Activated CD4-positive, alpha-beta T cell treated with anti-CD3 and anti-CD28 coated beads, Interleukin-2, Interleukin-4, amounts not matched to agents 100 ng/mL and 50 ng/mL, durations not matched to agents 16 hours and 8 hours (primary cell): ENCODE measurements at regions not wholly inside any gene's neighbourhood (a gene's known extent, or its start where the extent isn't known, plus 50 kb on each side); places are given as distances from the start of the nearest gene placed in this dataset.
A peak's percentile ranks its signal among the peaks of the same experiment; 100 is the strongest.
"Not testable (repeated sequence)": the region's sequence is repeated elsewhere in the genome, so short reads cannot be mapped to it uniquely, and the experiment has no call there.

Source experiments
- DNase-seq: peaks from one replicate; pipeline ENCODE4 v3.0.0-alpha.2; 2020; ENCODE audit warnings: low spot score

DNA sequence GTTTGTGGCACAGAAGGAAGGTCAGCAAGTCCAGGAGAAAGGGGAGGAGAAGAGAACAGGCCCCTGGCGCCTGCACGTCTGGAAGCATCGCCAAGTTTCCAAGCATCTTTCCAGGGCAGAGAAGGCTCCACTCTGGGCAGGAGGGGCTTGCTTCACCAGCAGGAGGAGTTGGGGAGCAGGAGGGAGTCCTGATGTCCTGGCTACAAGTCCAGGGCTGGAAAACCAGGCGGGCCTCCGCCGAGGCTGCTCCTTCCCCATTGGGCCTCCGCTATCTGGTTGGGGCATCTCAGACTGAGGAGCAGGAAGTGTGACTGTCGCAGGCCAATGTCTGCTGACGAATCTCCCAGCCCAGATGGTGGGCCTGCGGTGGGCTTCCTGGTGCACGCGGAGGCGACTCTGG is 421.9 kb downstream of the PREX1 start:
- no peak for DNase-seq

- peak; percentile 8 for DNase-seq
Observed at GRCh38 chr20:48404598-48404997, 423.2 kb downstream of the PREX1 start.

- DNase-seq, result no peak
Observed at GRCh38 chr20:48403167-48403761, 424.5 kb downstream of the PREX1 start.

DNA sequence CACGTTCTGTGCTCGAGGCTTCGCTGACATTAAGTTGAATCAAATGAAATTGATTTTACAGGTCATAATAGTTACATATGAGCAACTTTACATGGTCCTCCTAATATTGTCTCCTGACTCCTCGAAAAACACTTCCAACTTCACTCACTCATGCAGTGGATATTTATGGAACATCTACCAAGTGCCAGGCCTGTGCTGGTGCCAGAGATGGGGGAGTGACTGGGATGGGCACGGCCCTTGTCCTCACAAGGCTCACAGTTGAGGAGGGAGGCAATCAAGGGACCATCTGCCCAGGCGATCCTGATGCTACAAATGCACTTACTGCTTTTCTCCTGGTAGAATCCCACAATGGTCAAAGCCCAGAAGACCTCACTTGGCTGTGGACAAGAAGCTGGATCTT is 426.4 kb downstream of the PREX1 start:
- no peak for DNase-seq

GRCh38 chr20:48400009-48400408 is 427.8 kb downstream of the PREX1 start:
- DNase-seq, result no peak

- no peak for DNase-seq
Observed at GRCh38 chr20:48398506-48399449, 429.0 kb downstream of the PREX1 start.

GRCh38 chr20:48396981-48397861 is 430.6 kb downstream of the PREX1 start:
- DNase-seq, result not testable (repeated sequence)

- no peak for DNase-seq
Observed at GRCh38 chr20:48395816-48396546, 431.8 kb downstream of the PREX1 start.

- DNase-seq, result no peak
Observed at GRCh38 chr20:48394415-48395081, 433.3 kb downstream of the PREX1 start.

DNA sequence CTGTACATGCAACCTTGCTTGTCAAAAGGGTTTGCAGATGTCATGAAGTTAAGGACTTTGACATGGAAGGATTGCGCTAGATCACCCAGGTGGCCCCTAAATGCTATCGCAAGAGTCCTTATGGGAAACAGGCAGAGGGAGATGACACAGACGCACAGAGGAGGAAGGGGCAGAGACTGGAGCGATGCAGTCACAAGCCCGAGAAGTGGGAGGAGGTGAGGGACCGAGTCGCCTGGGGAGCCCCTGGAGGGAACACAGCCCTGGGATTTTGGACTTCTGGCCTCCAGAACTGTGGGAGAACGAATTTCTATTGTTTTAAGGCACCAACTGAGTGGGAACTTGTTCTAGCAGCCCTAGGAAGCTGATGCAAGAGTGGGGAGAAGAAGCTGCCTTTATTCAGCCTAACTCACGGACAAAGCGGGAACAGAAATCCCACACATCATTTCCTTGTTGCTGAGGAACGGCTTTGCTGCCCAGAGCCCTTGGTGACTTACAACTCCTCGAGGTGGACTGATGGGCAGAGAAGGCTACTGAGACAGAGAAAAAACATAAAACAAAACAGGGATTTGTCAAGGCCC is 434.0 kb downstream of the PREX1 start:
- no peak for DNase-seq

- no peak for DNase-seq
Observed at GRCh38 chr20:48393311-48393685, 434.5 kb downstream of the PREX1 start.

DNA sequence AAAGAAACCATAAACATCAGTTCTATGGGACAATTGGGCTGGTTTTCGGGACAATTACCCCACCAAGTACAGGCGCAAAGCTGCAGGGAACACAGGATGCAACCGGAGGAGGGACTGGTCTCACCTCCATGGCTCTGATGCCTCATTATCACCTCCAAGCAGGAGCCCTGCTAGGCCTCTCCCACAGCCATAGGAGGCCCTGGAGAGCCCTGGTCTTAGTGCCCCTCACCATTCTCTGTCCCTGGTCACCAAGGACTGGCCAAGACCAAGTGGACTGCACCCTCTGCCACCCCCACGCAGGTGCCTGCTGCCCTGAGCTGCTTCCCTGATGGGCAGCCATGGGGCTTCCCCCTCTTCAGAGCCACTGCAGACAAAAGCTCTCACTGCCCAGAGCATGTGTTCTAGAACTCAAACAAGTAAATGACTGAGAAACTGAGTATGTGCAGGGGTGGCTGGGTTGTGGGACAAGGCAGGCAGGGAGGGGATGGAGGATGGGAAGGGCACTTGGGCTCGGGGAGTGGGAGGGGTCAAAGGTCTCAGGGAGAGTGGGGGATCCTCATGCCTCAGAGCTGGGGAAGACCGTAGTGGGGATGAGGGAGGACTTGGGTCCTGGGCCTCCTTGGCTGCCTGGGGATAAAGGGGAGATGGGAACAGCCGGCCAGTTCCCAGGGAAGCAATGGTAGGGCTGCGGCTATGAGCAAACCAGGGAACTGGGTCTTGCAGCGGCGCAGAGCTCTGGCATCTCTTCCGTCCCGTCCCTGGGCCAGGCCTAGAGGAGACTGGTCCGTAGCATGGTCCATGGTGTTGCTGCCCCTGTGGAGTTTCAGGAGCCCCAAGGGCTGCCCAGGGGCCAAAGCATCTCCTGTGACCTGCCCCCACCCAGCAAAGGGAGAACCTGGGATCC is 435.1 kb downstream of the PREX1 start:
- DNase-seq, result no peak

DNA sequence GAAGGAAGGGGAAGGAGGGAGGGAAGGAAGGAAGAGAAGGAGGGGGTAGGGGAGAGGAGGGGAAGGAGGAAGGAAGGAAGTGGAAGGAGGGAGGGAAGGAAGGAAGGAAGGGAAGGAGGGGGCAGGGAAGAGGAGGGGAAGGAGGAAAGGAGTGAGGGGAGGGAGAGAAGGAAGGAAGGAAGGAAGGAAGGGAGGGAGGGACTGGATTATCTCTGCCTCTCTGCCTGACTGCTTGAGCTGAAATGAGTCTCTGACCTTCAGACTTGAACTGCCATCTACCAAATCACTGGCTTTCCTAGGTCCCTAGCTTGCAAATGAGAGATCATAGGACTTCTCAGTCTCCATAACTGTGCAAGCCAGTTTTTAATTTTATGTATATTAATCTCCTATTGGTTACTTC is 436.8 kb downstream of the PREX1 start:
- no peak for DNase-seq

DNA sequence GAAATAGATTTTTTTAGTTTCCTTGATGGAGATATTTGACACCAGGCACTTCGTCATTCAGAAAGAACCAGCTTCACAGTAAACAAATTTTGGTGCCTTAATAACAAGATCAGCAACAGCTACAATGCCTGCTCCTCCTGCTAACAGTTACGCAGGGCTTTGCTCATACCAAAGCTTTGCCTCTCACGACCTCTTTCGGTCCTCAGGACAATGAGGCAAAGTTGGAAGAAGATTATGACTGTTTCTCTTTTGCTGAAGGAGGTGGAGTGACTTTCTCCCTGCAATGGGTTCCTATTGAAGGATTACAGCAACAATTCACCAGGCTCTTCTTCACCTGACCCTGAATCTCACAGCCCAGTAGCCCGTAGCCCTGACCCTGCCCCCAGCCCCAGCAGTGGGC is 440.1 kb downstream of the PREX1 start:
- no peak for DNase-seq

DNA sequence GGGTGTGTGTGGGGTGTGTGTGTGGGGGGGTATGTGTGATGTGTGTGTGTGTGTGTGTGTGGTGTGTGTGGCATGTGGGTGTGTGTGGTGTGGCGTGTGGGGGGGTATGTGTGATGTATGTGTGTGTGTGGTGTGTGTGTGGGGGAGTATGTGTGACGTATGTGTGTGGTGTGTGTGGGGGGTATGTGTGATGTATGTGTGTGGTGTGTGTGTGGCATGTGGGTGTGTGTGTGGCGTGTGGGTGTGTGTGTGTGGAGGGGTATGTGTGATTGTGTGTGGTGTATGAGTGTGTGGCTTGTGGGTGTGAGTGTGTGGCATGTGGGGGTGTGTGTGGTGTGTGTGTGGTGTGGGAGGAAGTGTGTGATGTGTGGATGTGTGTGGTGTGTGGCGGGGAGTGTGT is 442.3 kb downstream of the PREX1 start:
- no peak for DNase-seq

DNA sequence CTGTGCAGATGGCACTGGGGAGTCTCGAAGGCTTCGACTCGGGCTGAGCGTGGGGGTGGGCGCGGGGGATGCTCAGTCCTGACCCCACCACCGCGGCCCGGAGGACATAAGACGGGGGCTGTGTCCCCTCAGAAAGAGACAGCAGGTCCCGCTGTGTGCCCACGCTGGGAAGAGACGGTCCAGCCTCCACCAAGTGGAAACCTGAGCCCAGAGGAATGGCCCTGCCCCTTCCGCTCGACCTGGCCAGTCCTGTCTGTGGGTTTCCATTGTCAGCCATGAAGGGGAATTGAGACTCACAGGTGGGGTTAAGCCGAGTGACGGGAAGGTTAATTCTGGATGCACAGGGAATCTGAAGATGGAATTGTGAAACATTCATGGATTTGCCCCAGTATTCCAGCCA is 442.7 kb downstream of the PREX1 start:
- no peak for DNase-seq

DNA sequence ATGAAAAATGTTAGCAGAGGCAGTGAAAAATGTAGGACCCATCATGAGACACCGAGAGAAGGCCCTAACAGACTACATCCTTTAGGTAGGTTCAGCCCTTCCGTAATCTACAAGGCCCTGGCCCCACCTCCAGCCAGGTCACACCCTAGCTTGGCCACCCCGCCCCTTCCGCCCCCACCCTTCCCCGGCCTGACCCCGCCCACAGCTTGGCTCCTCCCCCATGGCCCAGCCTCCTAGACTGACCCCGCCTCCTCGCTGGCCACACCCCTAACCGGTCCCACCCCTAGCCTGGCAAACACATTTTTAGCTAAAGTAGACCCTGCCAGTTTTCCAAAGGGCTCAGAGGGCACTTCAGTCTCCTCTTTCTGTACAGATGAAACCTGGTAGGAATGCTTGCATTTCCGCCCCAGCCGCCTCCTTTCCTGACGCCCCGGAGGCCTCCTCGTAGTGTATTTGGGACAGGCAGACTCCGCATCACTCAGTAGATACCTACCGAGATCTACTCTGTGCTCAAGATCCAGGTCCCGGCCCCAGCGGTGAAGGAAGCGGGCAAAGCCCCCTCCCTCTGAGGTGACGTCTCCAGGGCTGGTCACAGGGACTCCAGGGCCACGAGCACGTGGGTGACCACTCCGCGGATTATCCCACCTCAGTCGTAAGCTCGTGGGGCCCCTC is 443.5 kb downstream of the PREX1 start:
- DNase-seq, result peak; percentile 9

DNA sequence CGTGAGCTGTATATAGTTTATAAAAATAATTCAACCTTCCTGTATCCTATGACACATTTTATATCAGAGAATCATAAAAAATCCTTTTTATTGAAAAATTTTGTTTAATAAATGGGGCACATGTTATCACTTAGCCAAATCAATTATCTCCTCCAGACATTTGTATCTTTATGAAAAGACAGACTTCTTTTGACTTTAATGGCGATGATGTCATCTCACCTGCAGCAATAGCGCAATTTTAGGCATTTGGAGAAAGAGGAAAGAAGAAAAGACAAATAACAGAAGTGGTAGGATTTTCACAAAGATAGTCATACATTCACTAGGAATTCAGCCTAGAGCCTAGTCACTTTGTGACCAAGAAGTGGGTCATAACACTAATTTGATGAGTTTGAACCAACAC is 444.5 kb downstream of the PREX1 start:
- no peak for DNase-seq

GRCh38 chr20:48382304-48382703 is 445.5 kb downstream of the PREX1 start:
- DNase-seq, result no peak
